GM23338 (cell line): ENCODE measurements at regions not wholly inside any gene's neighbourhood (a gene's known extent, or its start where the extent isn't known, plus 50 kb on each side); places are given as distances from the start of the nearest gene placed in this dataset.

Experiments
- ATAC-seq: fragments of 200-7000 bp; cut with Tn5 transposase; 3 replicates; pipeline ENCODE4 v1.9.1; 2020
- DNase-seq: peaks from one replicate; pipeline ENCODE4 v3.0.0-alpha.2; 2015; ENCODE audit warnings: low spot score
- H2AFZ ChIP-seq: fragments of 200-600 bp; sonication (generic); 2 replicates; pipeline ENCODE4 v1.8.0; 2016; ENCODE audit warnings: antibody characterized with exemption, mild to moderate bottlenecking, moderate library complexity
- H3F3A ChIP-seq: fragments of 200-600 bp; sonication (generic); replicated peaks from 2 replicates; pipeline ENCODE4 v1.8.0; 2017; ENCODE audit warnings: antibody characterized with exemption, mixed run types, low read depth
- H3K27ac ChIP-seq: fragments of 200-600 bp; sonication (generic); 2 replicates; pipeline ENCODE4 v1.6.1; 2016; ENCODE audit warnings: low read depth
- H3K27me3 ChIP-seq: fragments of 200-600 bp; sonication (generic); 2 replicates; pipeline ENCODE4 v1.8.0; 2016; ENCODE audit warnings: mild to moderate bottlenecking, mixed run types, moderate library complexity; ENCODE audit not compliant: insufficient read depth
- H3K36me3 ChIP-seq: fragments of 200-600 bp; sonication (generic); 2 replicates; pipeline ENCODE4 v1.8.0; 2016; ENCODE audit warnings: mild to moderate bottlenecking; ENCODE audit not compliant: insufficient read depth
- H3K4me1 ChIP-seq: fragments of 200-600 bp; sonication (generic); 2 replicates; pipeline ENCODE4 v1.8.0; 2016; ENCODE audit warnings: mild to moderate bottlenecking, moderate library complexity; ENCODE audit not compliant: insufficient read depth
- H3K4me2 ChIP-seq: fragments of 200-600 bp; sonication (generic); 2 replicates; pipeline ENCODE4 v1.7.1; 2017; ENCODE audit warnings: mixed run types
- H3K4me3 ChIP-seq: fragments of 200-600 bp; sonication (generic); 2 replicates; pipeline ENCODE4 v1.6.1; 2016; ENCODE audit warnings: mixed run types
- H3K79me2 ChIP-seq: fragments of 200-600 bp; sonication (generic); replicated peaks from 2 replicates; pipeline ENCODE4 v1.8.0; 2017; ENCODE audit warnings: mild to moderate bottlenecking; ENCODE audit not compliant: insufficient read depth
- H3K9me2 ChIP-seq: fragments of 200-600 bp; sonication (generic); 2 replicates; pipeline ENCODE4 v1.8.0; 2017; ENCODE audit not compliant: insufficient read depth
- H4K20me1 ChIP-seq: fragments of 200-600 bp; sonication (generic); replicated peaks from 2 replicates; pipeline ENCODE4 v1.8.0; 2017; ENCODE audit warnings: mild to moderate bottlenecking; ENCODE audit not compliant: insufficient read depth
- H3K27ac Mint-ChIP-seq: 2 replicates; pipeline ENCODE4 v1.8.0; 2020; ENCODE audit warnings: inconsistent platforms, mild to moderate bottlenecking, moderate library complexity, mixed read lengths
- H3K27me3 Mint-ChIP-seq: 3 replicates; pipeline ENCODE4 v1.8.0; 2022; ENCODE audit warnings: low read depth, mild to moderate bottlenecking, moderate library complexity, mixed read lengths, inconsistent platforms; ENCODE audit not compliant: insufficient read depth, poor library complexity
- H3K36me3 Mint-ChIP-seq: 3 replicates; pipeline ENCODE4 v1.8.0; 2021; ENCODE audit warnings: low read depth, mild to moderate bottlenecking, inconsistent platforms, moderate library complexity, mixed read lengths
- H3K4me1 Mint-ChIP-seq: 3 replicates; pipeline ENCODE4 v1.8.0; 2020; ENCODE audit warnings: mild to moderate bottlenecking, inconsistent platforms, mixed read lengths
- H3K4me3 Mint-ChIP-seq: 3 replicates; pipeline ENCODE4 v1.8.0; 2021; ENCODE audit warnings: moderate library complexity, mild to moderate bottlenecking, inconsistent platforms, mixed read lengths
- H3K9me3 Mint-ChIP-seq: 3 replicates; pipeline ENCODE4 v1.8.0; 2020; ENCODE audit warnings: moderate library complexity, mild to moderate bottlenecking, inconsistent platforms, mixed read lengths
- EZH2 ChIP-seq: fragments of 200-600 bp; sonication (generic); IDR thresholded peaks from one replicate; pipeline ENCODE4 v1.8.0; 2017; ENCODE audit warnings: antibody characterized with exemption, mild to moderate bottlenecking, low read depth; ENCODE audit not compliant: unreplicated experiment
- TF ChIP-seq, protein P1 (sequence below), 2 experiments: fragments of 200-600 bp in 1 of 2; sonication (generic) in 1 of 2; conservative IDR thresholded peaks; 2 replicates each; pipeline versions ENCODE4 v1.5.1 to v1.6.1; 2016 to 2017; ENCODE audit warnings: antibody characterized with exemption in 2 of 2, low read depth in 2 of 2, mild to moderate bottlenecking in 2 of 2, moderate library complexity in 1 of 2
- TF ChIP-seq, protein P2 (sequence below): fragments of 250-450 bp; sonication (Bioruptor Pico); IDR thresholded peaks from 2 replicates; pipeline ENCODE4 v1.5.0; 2020; ENCODE audit warnings: mild to moderate bottlenecking, moderate library complexity

DNA sequence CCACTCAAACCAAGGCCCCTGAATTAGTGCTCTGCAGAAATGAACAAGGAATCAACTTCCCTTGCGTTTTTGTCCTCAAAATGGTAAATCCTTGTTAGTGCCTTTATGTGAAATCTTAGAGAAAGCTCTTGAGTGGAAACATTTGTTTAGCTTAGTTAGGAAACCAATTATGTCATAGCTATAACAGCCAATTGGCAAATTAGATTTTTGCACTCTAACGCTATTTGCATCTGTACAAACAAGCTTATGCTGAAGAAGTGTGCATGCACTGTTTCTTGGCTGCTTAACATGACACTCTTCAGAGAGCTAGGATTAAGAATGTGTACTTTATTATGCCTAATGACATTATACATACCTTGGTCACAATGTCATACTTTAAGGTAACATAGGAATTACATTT is 622.6 kb upstream of the SLC35B3 start:
- Mint-ChIP-seq H3K4me3 (no peak overlapping the region), H3K27ac (no peak overlapping the region), H3K27me3 (peaks cover 1% of the 10 kb centered on the region), H3K36me3 (no peaks in the 10 kb centered on the region), H3K4me1 (no peaks in the 10 kb centered on the region), H3K9me3 (no peaks in the 10 kb centered on the region)
- Histone ChIP-seq H3K9me2 (no peaks in the 10 kb centered on the region), H2AFZ (no peak overlapping the region), H3K79me2 (no peaks in the 10 kb centered on the region), H3K36me3 (no peaks in the 10 kb centered on the region), H3K4me2 (no peak overlapping the region), H3K27ac (no peak overlapping the region), H3K27me3 (no peaks in the 10 kb centered on the region), H3K4me3 (no peak overlapping the region), H3F3A (no peaks in the 10 kb centered on the region), H4K20me1 (no peaks in the 10 kb centered on the region), H3K4me1 (no peaks in the 10 kb centered on the region)
- no peak for DNase-seq
- ATAC-seq: no peak
- TF ChIP-seq, protein P1, sequence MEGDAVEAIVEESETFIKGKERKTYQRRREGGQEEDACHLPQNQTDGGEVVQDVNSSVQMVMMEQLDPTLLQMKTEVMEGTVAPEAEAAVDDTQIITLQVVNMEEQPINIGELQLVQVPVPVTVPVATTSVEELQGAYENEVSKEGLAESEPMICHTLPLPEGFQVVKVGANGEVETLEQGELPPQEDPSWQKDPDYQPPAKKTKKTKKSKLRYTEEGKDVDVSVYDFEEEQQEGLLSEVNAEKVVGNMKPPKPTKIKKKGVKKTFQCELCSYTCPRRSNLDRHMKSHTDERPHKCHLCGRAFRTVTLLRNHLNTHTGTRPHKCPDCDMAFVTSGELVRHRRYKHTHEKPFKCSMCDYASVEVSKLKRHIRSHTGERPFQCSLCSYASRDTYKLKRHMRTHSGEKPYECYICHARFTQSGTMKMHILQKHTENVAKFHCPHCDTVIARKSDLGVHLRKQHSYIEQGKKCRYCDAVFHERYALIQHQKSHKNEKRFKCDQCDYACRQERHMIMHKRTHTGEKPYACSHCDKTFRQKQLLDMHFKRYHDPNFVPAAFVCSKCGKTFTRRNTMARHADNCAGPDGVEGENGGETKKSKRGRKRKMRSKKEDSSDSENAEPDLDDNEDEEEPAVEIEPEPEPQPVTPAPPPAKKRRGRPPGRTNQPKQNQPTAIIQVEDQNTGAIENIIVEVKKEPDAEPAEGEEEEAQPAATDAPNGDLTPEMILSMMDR (conservative IDR thresholded peaks at IDR 0.05; ENCODE audit: low read depth in 2 of 2): no peak

DNA sequence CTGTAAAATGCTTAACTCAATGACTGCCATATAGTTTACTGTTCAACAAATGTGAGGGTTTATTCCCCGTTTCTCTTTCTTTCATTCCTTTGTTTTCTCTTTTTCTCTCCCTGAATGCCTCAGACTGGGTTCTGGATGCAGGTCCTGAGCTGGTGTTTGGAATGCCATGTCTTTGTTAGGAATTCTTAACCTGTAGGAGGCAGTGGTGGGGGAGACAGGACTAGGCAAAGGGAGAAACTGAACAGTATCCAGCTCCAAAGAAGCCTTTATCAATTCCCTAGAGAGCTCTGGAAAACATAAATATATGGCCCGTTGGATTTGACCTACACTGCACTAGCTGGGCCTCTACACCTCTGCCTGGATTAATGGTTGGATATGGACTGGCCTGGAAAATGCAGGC is 621.2 kb upstream of the SLC35B3 start:
- Mint-ChIP-seq H3K4me1 (peaks cover 2% of the 10 kb centered on the region; the same call in 1 of the 3 replicates), H3K9me3 (no peaks in the 10 kb centered on the region), H3K27me3 (peaks cover 1% of the 10 kb centered on the region), H3K36me3 (no peaks in the 10 kb centered on the region), H3K27ac (no peak overlapping the region), H3K4me3 (no peak overlapping the region)
- Histone ChIP-seq H3K36me3 (no peaks in the 10 kb centered on the region), H3K27me3 (no peaks in the 10 kb centered on the region), H4K20me1 (no peaks in the 10 kb centered on the region), H3K4me2 (no peak overlapping the region), H3K27ac (no peak overlapping the region), H3F3A (no peaks in the 10 kb centered on the region), H2AFZ (no peak overlapping the region), H3K4me1 (peaks cover 7% of the 10 kb centered on the region; the same call in 1 of the 2 replicates), H3K9me2 (no peaks in the 10 kb centered on the region), H3K79me2 (no peaks in the 10 kb centered on the region), H3K4me3 (no peak overlapping the region)
- TF ChIP-seq, protein P1 (conservative IDR thresholded peaks at IDR 0.05; ENCODE audit: low read depth in 2 of 2): peak; percentile 30 to 35; a peak in 3 of 4 replicates
- TF ChIP-seq, protein P2, sequence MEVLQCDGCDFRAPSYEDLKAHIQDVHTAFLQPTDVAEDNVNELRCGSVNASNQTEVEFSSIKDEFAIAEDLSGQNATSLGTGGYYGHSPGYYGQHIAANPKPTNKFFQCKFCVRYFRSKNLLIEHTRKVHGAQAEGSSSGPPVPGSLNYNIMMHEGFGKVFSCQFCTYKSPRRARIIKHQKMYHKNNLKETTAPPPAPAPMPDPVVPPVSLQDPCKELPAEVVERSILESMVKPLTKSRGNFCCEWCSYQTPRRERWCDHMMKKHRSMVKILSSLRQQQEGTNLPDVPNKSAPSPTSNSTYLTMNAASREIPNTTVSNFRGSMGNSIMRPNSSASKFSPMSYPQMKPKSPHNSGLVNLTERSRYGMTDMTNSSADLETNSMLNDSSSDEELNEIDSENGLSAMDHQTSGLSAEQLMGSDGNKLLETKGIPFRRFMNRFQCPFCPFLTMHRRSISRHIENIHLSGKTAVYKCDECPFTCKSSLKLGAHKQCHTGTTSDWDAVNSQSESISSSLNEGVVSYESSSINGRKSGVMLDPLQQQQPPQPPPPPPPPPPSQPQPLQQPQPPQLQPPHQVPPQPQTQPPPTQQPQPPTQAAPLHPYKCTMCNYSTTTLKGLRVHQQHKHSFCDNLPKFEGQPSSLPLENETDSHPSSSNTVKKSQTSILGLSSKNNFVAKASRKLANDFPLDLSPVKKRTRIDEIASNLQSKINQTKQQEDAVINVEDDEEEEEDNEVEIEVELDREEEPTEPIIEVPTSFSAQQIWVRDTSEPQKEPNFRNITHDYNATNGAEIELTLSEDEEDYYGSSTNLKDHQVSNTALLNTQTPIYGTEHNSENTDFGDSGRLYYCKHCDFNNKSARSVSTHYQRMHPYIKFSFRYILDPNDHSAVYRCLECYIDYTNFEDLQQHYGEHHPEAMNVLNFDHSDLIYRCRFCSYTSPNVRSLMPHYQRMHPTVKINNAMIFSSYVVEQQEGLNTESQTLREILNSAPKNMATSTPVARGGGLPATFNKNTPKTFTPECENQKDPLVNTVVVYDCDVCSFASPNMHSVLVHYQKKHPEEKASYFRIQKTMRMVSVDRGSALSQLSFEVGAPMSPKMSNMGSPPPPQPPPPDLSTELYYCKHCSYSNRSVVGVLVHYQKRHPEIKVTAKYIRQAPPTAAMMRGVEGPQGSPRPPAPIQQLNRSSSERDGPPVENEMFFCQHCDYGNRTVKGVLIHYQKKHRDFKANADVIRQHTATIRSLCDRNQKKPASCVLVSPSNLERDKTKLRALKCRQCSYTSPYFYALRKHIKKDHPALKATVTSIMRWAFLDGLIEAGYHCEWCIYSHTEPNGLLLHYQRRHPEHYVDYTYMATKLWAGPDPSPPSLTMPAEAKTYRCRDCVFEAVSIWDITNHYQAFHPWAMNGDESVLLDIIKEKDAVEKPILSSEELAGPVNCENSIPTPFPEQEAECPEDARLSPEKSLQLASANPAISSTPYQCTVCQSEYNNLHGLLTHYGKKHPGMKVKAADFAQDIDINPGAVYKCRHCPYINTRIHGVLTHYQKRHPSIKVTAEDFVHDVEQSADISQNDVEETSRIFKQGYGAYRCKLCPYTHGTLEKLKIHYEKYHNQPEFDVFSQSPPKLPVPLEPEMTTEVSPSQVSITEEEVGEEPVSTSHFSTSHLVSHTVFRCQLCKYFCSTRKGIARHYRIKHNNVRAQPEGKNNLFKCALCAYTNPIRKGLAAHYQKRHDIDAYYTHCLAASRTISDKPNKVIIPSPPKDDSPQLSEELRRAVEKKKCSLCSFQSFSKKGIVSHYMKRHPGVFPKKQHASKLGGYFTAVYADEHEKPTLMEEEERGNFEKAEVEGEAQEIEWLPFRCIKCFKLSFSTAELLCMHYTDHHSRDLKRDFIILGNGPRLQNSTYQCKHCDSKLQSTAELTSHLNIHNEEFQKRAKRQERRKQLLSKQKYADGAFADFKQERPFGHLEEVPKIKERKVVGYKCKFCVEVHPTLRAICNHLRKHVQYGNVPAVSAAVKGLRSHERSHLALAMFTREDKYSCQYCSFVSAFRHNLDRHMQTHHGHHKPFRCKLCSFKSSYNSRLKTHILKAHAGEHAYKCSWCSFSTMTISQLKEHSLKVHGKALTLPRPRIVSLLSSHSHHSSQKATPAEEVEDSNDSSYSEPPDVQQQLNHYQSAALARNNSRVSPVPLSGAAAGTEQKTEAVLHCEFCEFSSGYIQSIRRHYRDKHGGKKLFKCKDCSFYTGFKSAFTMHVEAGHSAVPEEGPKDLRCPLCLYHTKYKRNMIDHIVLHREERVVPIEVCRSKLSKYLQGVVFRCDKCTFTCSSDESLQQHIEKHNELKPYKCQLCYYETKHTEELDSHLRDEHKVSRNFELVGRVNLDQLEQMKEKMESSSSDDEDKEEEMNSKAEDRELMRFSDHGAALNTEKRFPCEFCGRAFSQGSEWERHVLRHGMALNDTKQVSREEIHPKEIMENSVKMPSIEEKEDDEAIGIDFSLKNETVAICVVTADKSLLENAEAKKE (CRISPR knock-in tag): no peak
- no peak for TF ChIP-seq EZH2
- peak; percentile 53 for ATAC-seq
- DNase-seq: peak; percentile 32
